Trophoblast cell (in vitro differentiated cells and primary cell): ENCODE measurements at regions not wholly inside any gene's neighbourhood (a gene's known extent, or its start where the extent isn't known, plus 50 kb on each side); places are given as distances from the start of the nearest gene placed in this dataset.

Source experiments
- DNase-seq, 2 donors: peaks; one replicate each; pipeline ENCODE4 v3.0.0-alpha.2; 2016
- H2AFZ ChIP-seq: 2 replicates; pipeline ENCODE4 v1.6.1; 2013; ENCODE audit warnings: low read length, moderate library complexity, mild to moderate bottlenecking; ENCODE audit not compliant: insufficient read depth, poor library complexity
- H2AK5ac ChIP-seq: 2 replicates; pipeline ENCODE4 v1.6.1; 2013; ENCODE audit warnings: mild to moderate bottlenecking, low read length
- H2BK120ac ChIP-seq: 2 replicates; pipeline ENCODE4 v1.6.1; 2013; ENCODE audit warnings: low read length, mild to moderate bottlenecking, moderate library complexity; ENCODE audit not compliant: insufficient read depth, poor library complexity
- H2BK12ac ChIP-seq: 2 replicates; pipeline ENCODE4 v1.6.1; 2013; ENCODE audit warnings: mild to moderate bottlenecking, low read length, moderate library complexity
- H2BK5ac ChIP-seq: 2 replicates; pipeline ENCODE4 v1.6.1; 2013; ENCODE audit warnings: low read length, low read depth, moderate library complexity, mild to moderate bottlenecking; ENCODE audit not compliant: poor library complexity
- H3K14ac ChIP-seq: 2 replicates; pipeline ENCODE4 v1.6.1; 2013; ENCODE audit warnings: mild to moderate bottlenecking, low read length
- H3K18ac ChIP-seq: 2 replicates; pipeline ENCODE4 v1.6.1; 2013; ENCODE audit warnings: mild to moderate bottlenecking, low read length
- H3K23ac ChIP-seq: 2 replicates; pipeline ENCODE4 v1.6.1; 2013; ENCODE audit warnings: low read length
- H3K27ac ChIP-seq: 2 replicates; pipeline ENCODE4 v1.5.1; 2013; ENCODE audit warnings: low read depth, mild to moderate bottlenecking, inconsistent platforms, low read length, moderate library complexity
- H3K27me3 ChIP-seq: 2 replicates; pipeline ENCODE4 v1.6.1; 2013; ENCODE audit warnings: inconsistent platforms, mild to moderate bottlenecking, low read length, moderate library complexity; ENCODE audit not compliant: insufficient read depth
- H3K36me3 ChIP-seq, 2 experiments: 1 replicate in 1 of 2; 2 replicates in 1 of 2; pipeline ENCODE4 v1.6.1; 2013; ENCODE audit warnings: low read length in 2 of 2, mild to moderate bottlenecking in 2 of 2, moderate library complexity in 1 of 2; ENCODE audit not compliant: insufficient read depth in 2 of 2, control insufficient read depth in 1 of 2
- H3K4ac ChIP-seq: 2 replicates; pipeline ENCODE4 v1.6.1; 2013; ENCODE audit warnings: low read depth, mild to moderate bottlenecking, low read length, moderate library complexity
- H3K4me1 ChIP-seq, 2 experiments: 1 replicate in 1 of 2; 2 replicates in 1 of 2; pipeline ENCODE4 v1.6.1; 2013; ENCODE audit warnings: low read length in 2 of 2, mild to moderate bottlenecking in 2 of 2, moderate library complexity in 1 of 2; ENCODE audit not compliant: insufficient read depth in 2 of 2, control insufficient read depth in 1 of 2
- H3K4me2 ChIP-seq: 2 replicates; pipeline ENCODE4 v1.6.1; 2013; ENCODE audit warnings: inconsistent platforms, mild to moderate bottlenecking, low read length, moderate library complexity
- H3K4me3 ChIP-seq: 2 replicates; pipeline ENCODE4 v1.5.1; 2013; ENCODE audit warnings: mild to moderate bottlenecking, low read depth, low read length, inconsistent platforms
- H3K79me1 ChIP-seq: one replicate; pipeline ENCODE4 v1.6.1; 2013; ENCODE audit warnings: low read length
- H3K79me2 ChIP-seq: 2 replicates; pipeline ENCODE4 v1.6.1; 2013; ENCODE audit warnings: low read length, mild to moderate bottlenecking; ENCODE audit not compliant: control insufficient read depth, insufficient read depth, poor library complexity
- H3K9ac ChIP-seq: 2 replicates; pipeline ENCODE4 v1.6.1; 2013; ENCODE audit warnings: mild to moderate bottlenecking, low read length
- H3K9me3 ChIP-seq: 2 replicates; pipeline ENCODE4 v1.6.1; 2013; ENCODE audit warnings: low read depth, mild to moderate bottlenecking, control low read depth, inconsistent platforms, low read length; ENCODE audit not compliant: insufficient read depth
- H4K12ac ChIP-seq: 2 replicates; pipeline ENCODE4 v1.6.1; 2013; ENCODE audit warnings: low read depth, mild to moderate bottlenecking, low read length, moderate library complexity
- H4K8ac ChIP-seq: 2 replicates; pipeline ENCODE4 v1.6.1; 2013; ENCODE audit warnings: low read depth, mild to moderate bottlenecking, low read length, moderate library complexity
- H4K91ac ChIP-seq: one replicate; pipeline ENCODE4 v1.6.1; 2013; ENCODE audit warnings: low read depth, mild to moderate bottlenecking, low read length, moderate library complexity
- WGBS: extraction: QIAGEN DNeasy Blood & Tissue Kit; methylation state at CpG from one replicate; pipeline ENCODE4 v1.1.7; 2013; ENCODE audit warnings: missing lambda C conversion rate; ENCODE audit not compliant: insufficient read length, insufficient coverage; ENCODE audit errors: extremely low coverage; 5-methylcytosine and 5-hydroxymethylcytosine counted together

- H4K91ac ChIP-seq = no peak overlapping the region
Observed at GRCh38 chr16:72397876-72398275, 225.9 kb upstream of the PMFBP1 start.

GRCh38 chr16:72394526-72394925 lies 222.6 kb upstream of the PMFBP1 start:
- Histone ChIP-seq H3K79me1 (no peaks in the 10 kb centered on the region), H2BK5ac (no peak overlapping the region), H3K4me2 (no peak overlapping the region), H2BK120ac (no peak overlapping the region), H3K4me1 (no peaks in the 10 kb centered on the region), H3K9ac (no peak overlapping the region), H3K9me3 (no peaks in the 10 kb centered on the region), H3K14ac (no peak overlapping the region), H4K8ac (no peak overlapping the region), H3K79me2 (no peaks in the 10 kb centered on the region), H2AK5ac (no peak overlapping the region), H3K18ac (no peak overlapping the region), H2BK12ac (no peak overlapping the region), H3K36me3 (no peaks in the 10 kb centered on the region), H4K91ac (no peak overlapping the region), H3K27me3 (no peaks in the 10 kb centered on the region), H3K23ac (no peak overlapping the region), H3K4ac (no peak overlapping the region), H2AFZ (no peak overlapping the region), H3K4me3 (no peak overlapping the region), H4K12ac (no peak overlapping the region), H3K27ac (no peak overlapping the region)
- DNase-seq = no peak

More at GRCh38 chr16:72397876-72398275, 225.9 kb upstream of the PMFBP1 start:
- Histone ChIP-seq H3K27ac (no peak overlapping the region), H2AFZ (no peak overlapping the region), H2BK120ac (no peak overlapping the region), H2BK5ac (no peak overlapping the region), H3K23ac (no peak overlapping the region), H3K79me1 (no peaks in the 10 kb centered on the region), H3K4me2 (no peak overlapping the region), H4K12ac (no peak overlapping the region), H3K4me3 (no peak overlapping the region), H3K4ac (no peak overlapping the region), H4K8ac (no peak overlapping the region), H3K79me2 (no peaks in the 10 kb centered on the region), H3K36me3 (no peaks in the 10 kb centered on the region), H2AK5ac (no peak overlapping the region), H3K9me3 (no peaks in the 10 kb centered on the region), H2BK12ac (no peak overlapping the region), H3K18ac (no peak overlapping the region), H3K14ac (no peak overlapping the region), H3K9ac (no peak overlapping the region), H3K27me3 (no peaks in the 10 kb centered on the region), H3K4me1 (no peaks in the 10 kb centered on the region)
- no peak for DNase-seq

- no peak overlapping the region for H3K4me2 ChIP-seq
- no peak overlapping the region for H4K91ac ChIP-seq
- no peaks in the 10 kb centered on the region for H3K4me1 ChIP-seq
- no peak for DNase-seq
- no peak overlapping the region for H3K9ac ChIP-seq
- WGBS = no CpG with 5 or more reads among the region's 3 CpGs
- no peak overlapping the region for H3K4me3 ChIP-seq
- no peak overlapping the region for H2BK5ac ChIP-seq
- H3K14ac ChIP-seq = no peak overlapping the region
- H2AFZ ChIP-seq = no peak overlapping the region
- no peak overlapping the region for H3K18ac ChIP-seq
- no peaks in the 10 kb centered on the region for H3K36me3 ChIP-seq
- H3K27me3 ChIP-seq = no peaks in the 10 kb centered on the region
- H2BK12ac ChIP-seq = no peak overlapping the region
- H3K4ac ChIP-seq = no peak overlapping the region
- H4K12ac ChIP-seq = no peak overlapping the region
- no peak overlapping the region for H2BK120ac ChIP-seq
- H3K79me1 ChIP-seq = no peaks in the 10 kb centered on the region
- H3K23ac ChIP-seq = no peak overlapping the region
- no peak overlapping the region for H2AK5ac ChIP-seq
- H3K79me2 ChIP-seq = no peaks in the 10 kb centered on the region
- no peak overlapping the region for H4K8ac ChIP-seq
- H3K27ac ChIP-seq = no peak overlapping the region
- H3K9me3 ChIP-seq = no peaks in the 10 kb centered on the region
Observed at GRCh38 chr16:72389791-72390190, 217.8 kb upstream of the PMFBP1 start.

- DNase-seq = no peak
- H3K23ac ChIP-seq = no peak overlapping the region
- no peaks in the 10 kb centered on the region for H3K27me3 ChIP-seq
- no peak overlapping the region for H3K9ac ChIP-seq
- no peak overlapping the region for H4K91ac ChIP-seq
- no peak overlapping the region for H2BK5ac ChIP-seq
- H3K79me2 ChIP-seq = no peaks in the 10 kb centered on the region
- no peak overlapping the region for H3K18ac ChIP-seq
- no peaks in the 10 kb centered on the region for H3K79me1 ChIP-seq
- no peak overlapping the region for H3K4me3 ChIP-seq
- H3K27ac ChIP-seq = no peak overlapping the region
- no peak overlapping the region for H2BK12ac ChIP-seq
- no peak overlapping the region for H2AK5ac ChIP-seq
- H3K4ac ChIP-seq = no peak overlapping the region
- H4K12ac ChIP-seq = no peak overlapping the region
- H2AFZ ChIP-seq = no peak overlapping the region
- H3K4me2 ChIP-seq = no peak overlapping the region
- no peak overlapping the region for H2BK120ac ChIP-seq
- no peaks in the 10 kb centered on the region for H3K36me3 ChIP-seq
- H3K4me1 ChIP-seq = no peaks in the 10 kb centered on the region
- H4K8ac ChIP-seq = no peak overlapping the region
- H3K9me3 ChIP-seq = no peaks in the 10 kb centered on the region
- H3K14ac ChIP-seq = no peak overlapping the region
Observed at GRCh38 chr16:72388007-72388406, 216.1 kb upstream of the PMFBP1 start.

DNA sequence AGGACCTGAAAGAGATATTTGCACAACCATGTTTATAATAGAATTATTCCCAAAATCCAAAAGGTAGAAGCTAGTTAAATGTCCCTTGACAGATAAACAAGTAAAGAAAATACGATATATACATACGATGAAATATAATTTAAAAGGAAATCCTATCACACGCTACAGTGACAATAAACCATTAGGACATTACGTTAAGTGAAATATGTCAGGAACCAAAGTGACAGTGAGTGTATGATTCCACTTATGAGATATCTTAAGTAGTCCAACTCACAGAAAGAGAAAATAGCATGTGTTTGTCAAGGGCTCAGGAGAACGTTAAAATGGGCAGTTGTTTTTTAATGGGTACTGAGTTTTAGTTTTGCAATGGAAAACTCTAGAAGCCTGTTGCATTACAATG lies 212.7 kb upstream of the PMFBP1 start:
- Histone ChIP-seq H4K12ac (no peak overlapping the region), H3K27me3 (no peaks in the 10 kb centered on the region), H4K91ac (no peak overlapping the region), H3K9me3 (no peaks in the 10 kb centered on the region), H3K4ac (no peak overlapping the region), H3K79me2 (no peaks in the 10 kb centered on the region), H2BK12ac (no peak overlapping the region), H2BK5ac (no peak overlapping the region), H2BK120ac (no peak overlapping the region), H3K9ac (no peak overlapping the region), H3K36me3 (no peaks in the 10 kb centered on the region), H3K4me3 (no peak overlapping the region), H3K4me2 (no peak overlapping the region), H3K23ac (no peak overlapping the region), H3K27ac (no peak overlapping the region), H3K4me1 (no peaks in the 10 kb centered on the region), H4K8ac (no peak overlapping the region), H2AFZ (no peak overlapping the region), H3K14ac (no peak overlapping the region), H2AK5ac (no peak overlapping the region), H3K18ac (no peak overlapping the region), H3K79me1 (no peaks in the 10 kb centered on the region)
- no CpG with 5 or more reads among the region's 5 CpGs for WGBS
- no peak for DNase-seq
